A549 (cell line): ENCODE measurements at regions not wholly inside any gene's neighbourhood (a gene's known extent, or its start where the extent isn't known, plus 50 kb on each side); places are given as distances from the start of the nearest gene placed in this dataset.

Source experiments
- ATAC-seq, 2 experiments: fragments of 200-7000 bp in 1 of 2; fragments of >200 bp in 1 of 2; cut with Nextera tagmentation in 1 of 2; cut with Tn5 transposase in 1 of 2; 3 replicates each; pipeline versions ENCODE4 v1.8.0 to v1.9.1; 2018 to 2020; ENCODE audit warnings: mild to moderate bottlenecking in 1 of 2, moderate library complexity in 1 of 2
- CTCF ChIA-PET: fragments of 300-600 bp; sonication (Branson Sonifier 250); formaldehyde crosslinking; extraction: SDS; loops from one replicate; lab custom pipeline; 2021; ENCODE audit warnings: antibody characterized with exemption, inconsistent platforms; lab: Yijun Ruan, JAX
- POLR2A ChIA-PET: fragments of 350-600 bp; formaldehyde crosslinking; extraction: SDS; loops from one replicate; lab custom pipeline; 2021; ENCODE audit warnings: antibody characterized with exemption, inconsistent platforms; lab: Yijun Ruan, JAX
- DNase-seq, 2 experiments: peaks; one replicate each; pipeline versions ENCODE4 v3.0.0 to v3.0.0-alpha.2; 2011 to 2016; ENCODE audit warnings: low read depth in 1 of 2, low spot score in 1 of 2
- FAIRE-seq: peaks from 2 replicates; lab custom pipeline; 2011; peaks lifted over from hg19 to GRCh38; lab: Jason Lieb, UNC
- H3K27ac ChIP-seq, 2 experiments: fragments of >200 bp; sonication (Bioruptor Twin); formaldehyde crosslinking; 3 replicates each; pipeline ENCODE4 v1.5.1; 2016 to 2017
- H3K4me1 ChIP-seq: fragments of >200 bp; sonication (Bioruptor Twin); formaldehyde crosslinking; 3 replicates; pipeline ENCODE4 v1.6.1; 2016
- H3K4me2 ChIP-seq: fragments of >200 bp; sonication (Bioruptor Twin); formaldehyde crosslinking; 3 replicates; pipeline ENCODE4 v1.6.1; 2016
- H3K4me3 ChIP-seq: fragments of >200 bp; sonication (Bioruptor Twin); formaldehyde crosslinking; 3 replicates; pipeline ENCODE4 v1.5.1; 2016
- H3K9me3 ChIP-seq: fragments of >200 bp; sonication (Bioruptor Twin); formaldehyde crosslinking; 3 replicates; pipeline ENCODE4 v1.6.1; 2016
- ATOH8 ChIP-seq: fragments of 250-450 bp; sonication (Bioruptor Pico); IDR thresholded peaks from 2 replicates; pipeline ENCODE4 v1.5.0; 2020; ENCODE audit warnings: low read depth, mild to moderate bottlenecking, moderate library complexity
- BCL3 ChIP-seq: fragments of >200 bp; sonication (Bioruptor Twin); formaldehyde crosslinking; IDR thresholded peaks from 3 replicates; pipeline ENCODE4 v1.6.1; 2016
- BHLHE40 ChIP-seq: IDR thresholded peaks from 2 replicates; pipeline ENCODE4 v1.6.1; 2012; ENCODE audit warnings: low read depth, low read length, inconsistent platforms
- CBX2 ChIP-seq: fragments of 200-600 bp; sonication (generic); IDR thresholded peaks from 2 replicates; pipeline ENCODE4 v1.6.1; 2016; ENCODE audit warnings: low read depth, mild to moderate bottlenecking, borderline replicate concordance
- CBX8 ChIP-seq: fragments of 200-600 bp; sonication (generic); IDR thresholded peaks from 2 replicates; pipeline ENCODE4 v1.6.1; 2016
- CEBPB ChIP-seq, 2 experiments: fragments of >200 bp in 1 of 2; sonication (Bioruptor Twin) in 1 of 2; formaldehyde crosslinking in 1 of 2; IDR thresholded peaks; 2 replicates each; pipeline ENCODE4 v1.6.1; 2012 to 2016
- E2F6 ChIP-seq: IDR thresholded peaks from 2 replicates; pipeline ENCODE4 v1.6.1; 2012; ENCODE audit warnings: low read depth, borderline replicate concordance
- ESRRA ChIP-seq: fragments of 150-350 bp; IDR thresholded peaks from 2 replicates; pipeline ENCODE4 v1.6.1; 2014; ENCODE audit warnings: mild to moderate bottlenecking, low read length, borderline replicate concordance
- FOXS1 ChIP-seq: fragments of 250-450 bp; sonication (Bioruptor Pico); IDR thresholded peaks from 2 replicates; pipeline ENCODE4 v1.5.0; 2020; ENCODE audit warnings: mild to moderate bottlenecking, moderate library complexity
- GATA3 ChIP-seq: IDR thresholded peaks from 2 replicates; pipeline ENCODE4 v1.6.1; 2012; ENCODE audit warnings: borderline replicate concordance
- HDAC2 ChIP-seq: fragments of 200-600 bp; sonication (generic); IDR thresholded peaks from 2 replicates; pipeline ENCODE4 v1.6.1; 2016
- HEYL ChIP-seq: fragments of 250-450 bp; sonication (Bioruptor Pico); IDR thresholded peaks from 2 replicates; pipeline ENCODE4 v1.8.0; 2021; ENCODE audit warnings: mild to moderate bottlenecking, moderate library complexity
- HOXB13 ChIP-seq: fragments of 250-450 bp; sonication (Bioruptor Pico); IDR thresholded peaks from 2 replicates; pipeline ENCODE4 v1.5.0; 2020; ENCODE audit warnings: low read depth, mild to moderate bottlenecking, moderate library complexity
- HOXB5 ChIP-seq: fragments of 250-450 bp; sonication (Bioruptor Pico); IDR thresholded peaks from 2 replicates; pipeline ENCODE4 v1.5.0; 2020; ENCODE audit warnings: mild to moderate bottlenecking, moderate library complexity
- JUN ChIP-seq, 2 experiments: fragments of >200 bp; sonication (Bioruptor Twin); formaldehyde crosslinking; IDR thresholded peaks; 2 replicates in 1 of 2; 3 replicates in 1 of 2; pipeline ENCODE4 v1.6.1; 2016 to 2017
- JUNB ChIP-seq: fragments of >200 bp; sonication (Bioruptor Twin); formaldehyde crosslinking; IDR thresholded peaks from 2 replicates; pipeline ENCODE4 v1.6.1; 2016
- KDM1A ChIP-seq: fragments of 200-600 bp; sonication (generic); IDR thresholded peaks from 2 replicates; pipeline ENCODE4 v1.6.1; 2016; ENCODE audit warnings: low read depth, mild to moderate bottlenecking
- MAFK ChIP-seq: fragments of 450-650 bp; IDR thresholded peaks from 2 replicates; pipeline ENCODE4 v1.6.1; 2014; ENCODE audit not compliant: partially characterized antibody
- MAX ChIP-seq: IDR thresholded peaks from 2 replicates; pipeline ENCODE4 v1.6.1; 2012
- MAZ ChIP-seq: fragments of 150-350 bp; IDR thresholded peaks from 2 replicates; pipeline ENCODE4 v1.6.1; 2014; ENCODE audit warnings: antibody characterized with exemption, low read depth, low read length, borderline replicate concordance
- PHF8 ChIP-seq: fragments of 200-600 bp; sonication (generic); IDR thresholded peaks from 2 replicates; pipeline ENCODE4 v1.6.1; 2016; ENCODE audit warnings: low read depth, mild to moderate bottlenecking, antibody characterized with exemption, moderate library complexity, borderline replicate concordance
- POLR2AphosphoS2 ChIP-seq: conservative IDR thresholded peaks from 2 replicates; pipeline ENCODE4 v1.6.1; 2012; ENCODE audit warnings: low read length, improper control_type of control experiment, inconsistent platforms
- RAD21 ChIP-seq, 2 experiments: fragments of >200 bp in 1 of 2; sonication (Bioruptor Twin) in 1 of 2; formaldehyde crosslinking in 1 of 2; IDR thresholded peaks in 1 of 2; conservative IDR thresholded peaks in 1 of 2; 2 replicates in 1 of 2; 3 replicates in 1 of 2; pipeline ENCODE4 v1.6.1; 2012 to 2018; ENCODE audit warnings: inconsistent platforms in 1 of 2
- RCOR1 ChIP-seq: fragments of 150-350 bp; IDR thresholded peaks from 2 replicates; pipeline ENCODE4 v1.6.1; 2014; ENCODE audit warnings: antibody characterized with exemption, low read length, low read depth
- RFX5 ChIP-seq: fragments of 450-650 bp; IDR thresholded peaks from 2 replicates; pipeline ENCODE4 v1.7.1; 2014; ENCODE audit warnings: antibody characterized with exemption, mild to moderate bottlenecking, moderate library complexity
- SMC3 ChIP-seq: fragments of >200 bp; sonication (Bioruptor Twin); formaldehyde crosslinking; IDR thresholded peaks from 3 replicates; pipeline ENCODE4 v1.6.1; 2018; ENCODE audit warnings: inconsistent platforms
- SREBF2 ChIP-seq: fragments of 450-650 bp; IDR thresholded peaks from 2 replicates; pipeline ENCODE4 v1.6.1; 2014; ENCODE audit warnings: mild to moderate bottlenecking, moderate library complexity
- TP53 ChIP-seq: fragments of 250-450 bp; sonication (Bioruptor Pico); IDR thresholded peaks from 2 replicates; pipeline ENCODE4 v1.5.0; 2021; ENCODE audit warnings: mild to moderate bottlenecking, moderate library complexity
- USF2 ChIP-seq: fragments of 450-650 bp; IDR thresholded peaks from 2 replicates; pipeline ENCODE4 v1.6.1; 2014; ENCODE audit warnings: antibody characterized with exemption
- ZNF302 ChIP-seq: fragments of 250-450 bp; sonication (Bioruptor Pico); IDR thresholded peaks from 2 replicates; pipeline ENCODE4 v1.9.0; 2021; ENCODE audit warnings: inconsistent platforms, mild to moderate bottlenecking, moderate library complexity
- ZSCAN20 ChIP-seq: fragments of 250-450 bp; sonication (Bioruptor Pico); IDR thresholded peaks from 2 replicates; pipeline ENCODE4 v1.8.0; 2022; ENCODE audit warnings: mild to moderate bottlenecking, moderate library complexity
- WGBS: methylation state at CpG from one replicate; pipeline ENCODE4 v1.1.6; 2017; ENCODE audit errors: missing lambda C conversion rate; 5-methylcytosine and 5-hydroxymethylcytosine counted together

GRCh38 chr9:73685786-73686185, 534.1 kb downstream of the ANXA1 start:
- POLR2A ChIA-PET, result no interaction called here
- no peak overlapping the region for H3K4me3 ChIP-seq
- WGBS, result 50% methylated on average over 3 of the region's 3 CpGs
- H3K4me1 ChIP-seq, result 0 out of 3 replicates have a peak, but pooled peaks cover 3% of the 10 kb centered on the region
- H3K27ac ChIP-seq, result no peak overlapping the region
- no peak for FAIRE-seq
- H3K4me2 ChIP-seq, result no peak overlapping the region
- peaks cover 2% of the 10 kb centered on the region; the same call in 1 of the 3 replicates for H3K9me3 ChIP-seq
- no peak for DNase-seq
- ATAC-seq, result no peak
- TF ChIP-seq E2F6, result no peak
- no peak for TF ChIP-seq SREBF2
- TF ChIP-seq CEBPB (IDR thresholded peaks at IDR 0.05), result no peak
- TF ChIP-seq SMC3, result no peak
- TF ChIP-seq RCOR1, result no peak
- no peak for TF ChIP-seq MAX
- no peak for TF ChIP-seq ATOH8
- no peak for TF ChIP-seq PHF8
- no peak for TF ChIP-seq ZNF302 (CRISPR knock-in tag)
- no peak for TF ChIP-seq HDAC2
- TF ChIP-seq HOXB5 (CRISPR knock-in tag), result no peak
- no peak for TF ChIP-seq KDM1A
- no peak for TF ChIP-seq BHLHE40
- no peak for TF ChIP-seq HEYL (CRISPR knock-in tag)
- TF ChIP-seq CBX2, result no peak
- TF ChIP-seq RAD21 (conservative IDR thresholded peaks at IDR 0.05 in 1 of 2, IDR thresholded peaks at IDR 0.05 in 1 of 2), result no peak
- TF ChIP-seq HOXB13 (CRISPR knock-in tag), result no peak
- TF ChIP-seq RFX5, result no peak
- no peak for TF ChIP-seq MAFK
- CTCF ChIA-PET, result interaction anchor here (0.6 kb wide), 1 partner anchor 899 kb away, joined by 3 read pairs; no protein-coding TSS in a partner anchor

GRCh38 chr9:73689051-73689870, 537.6 kb downstream of the ANXA1 start:
- H3K4me2 ChIP-seq, result no peak overlapping the region

GRCh38 chr9:73701415-73702057, 549.9 kb downstream of the ANXA1 start:
- Histone ChIP-seq H3K4me2 (no peak overlapping the region), H3K4me3 (no peak overlapping the region), H3K9me3 (no peaks in the 10 kb centered on the region), H3K27ac (no peak overlapping the region), H3K4me1 (no peaks in the 10 kb centered on the region)
- CTCF ChIA-PET, result interaction anchor here (0.8 to 1.2 kb wide), 2 partner anchors 107 to 500 kb away, joined by 3 read pairs; no protein-coding TSS in a partner anchor
- no peak for DNase-seq
- FAIRE-seq, result no peak
- POLR2A ChIA-PET, result no interaction called here
- WGBS, result 6% methylated on average over 1 of the region's 1 CpG
- ATAC-seq, result no peak
- TF ChIP-seq POLR2AphosphoS2 (no peak), E2F6 (no peak), JUN (IDR thresholded peaks at IDR 0.05) (no peak), PHF8 (no peak), BCL3 (no peak), ZSCAN20 (CRISPR knock-in tag) (no peak), USF2 (no peak), CBX8 (no peak), TP53 (CRISPR knock-in tag) (no peak), SREBF2 (no peak), ESRRA (no peak), RFX5 (no peak)

More at GRCh38 chr9:73689051-73689870, 537.6 kb downstream of the ANXA1 start:
- no peaks in the 10 kb centered on the region for H3K9me3 ChIP-seq
- DNase-seq (no peak), FAIRE-seq (no peak), ATAC-seq (no peak)
- H3K4me1 ChIP-seq, result 0 out of 3 replicates have a peak, but pooled peaks cover 3% of the 10 kb centered on the region
- no peak overlapping the region for H3K27ac ChIP-seq
- ChIA-PET CTCF (no interaction called here), POLR2A (no interaction called here)
- TF ChIP-seq ZNF302 (CRISPR knock-in tag), result no peak
- TF ChIP-seq ESRRA, result no peak
- no peak for TF ChIP-seq MAZ
- no peak for TF ChIP-seq JUNB
- TF ChIP-seq PHF8, result no peak
- TF ChIP-seq GATA3, result no peak
- TF ChIP-seq SMC3, result no peak
- TF ChIP-seq FOXS1 (CRISPR knock-in tag), result no peak
- no peak overlapping the region for H3K4me3 ChIP-seq
- WGBS, result 4% methylated on average over 5 of the region's 5 CpGs
